GM18861 (cell line): ENCODE measurements at regions not wholly inside any gene's neighbourhood (a gene's known extent, or its start where the extent isn't known, plus 50 kb on each side); places are given as distances from the start of the nearest gene placed in this dataset.

Source experiments
- ATAC-seq: cut with Tn5 transposase; IDR thresholded peaks from one replicate; pipeline ENCODE4 v1.9.1; 2021; ENCODE audit not compliant: unreplicated experiment

DNA sequence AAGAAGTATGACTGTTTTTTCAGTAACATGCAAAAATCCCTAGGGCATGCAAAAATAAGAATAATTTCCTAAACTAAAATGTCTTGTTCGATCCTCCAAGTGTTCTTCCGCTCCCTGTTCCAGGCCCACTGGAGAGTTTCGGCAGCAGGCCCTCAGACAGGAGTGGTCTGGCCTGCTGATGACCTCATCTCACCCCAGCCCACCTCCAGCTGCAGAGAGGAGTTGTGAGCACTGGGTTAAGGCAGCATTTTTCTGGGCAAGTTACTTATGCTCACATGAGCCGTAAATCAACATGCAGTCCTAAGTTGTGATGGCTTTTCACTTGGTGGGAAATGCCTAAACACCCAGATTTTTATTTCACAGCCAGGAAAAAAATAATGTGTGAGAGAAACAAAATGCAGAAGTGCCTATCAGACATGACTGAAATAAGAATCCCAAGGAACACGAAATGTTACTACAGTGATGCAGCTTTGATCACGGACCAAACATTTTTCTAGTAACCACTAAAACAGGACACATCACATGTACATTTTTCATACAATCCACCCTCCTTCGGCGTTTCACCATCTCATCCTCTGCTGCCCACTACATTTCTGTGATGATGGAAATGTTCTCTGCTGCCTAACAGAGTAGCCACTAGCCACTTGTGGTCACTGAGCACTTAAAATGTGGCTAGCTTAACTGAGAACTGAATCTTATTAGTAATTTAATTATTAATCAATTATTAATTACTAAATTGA, 153.3 kb upstream of the TBL1X start:
- no peak for ATAC-seq

DNA sequence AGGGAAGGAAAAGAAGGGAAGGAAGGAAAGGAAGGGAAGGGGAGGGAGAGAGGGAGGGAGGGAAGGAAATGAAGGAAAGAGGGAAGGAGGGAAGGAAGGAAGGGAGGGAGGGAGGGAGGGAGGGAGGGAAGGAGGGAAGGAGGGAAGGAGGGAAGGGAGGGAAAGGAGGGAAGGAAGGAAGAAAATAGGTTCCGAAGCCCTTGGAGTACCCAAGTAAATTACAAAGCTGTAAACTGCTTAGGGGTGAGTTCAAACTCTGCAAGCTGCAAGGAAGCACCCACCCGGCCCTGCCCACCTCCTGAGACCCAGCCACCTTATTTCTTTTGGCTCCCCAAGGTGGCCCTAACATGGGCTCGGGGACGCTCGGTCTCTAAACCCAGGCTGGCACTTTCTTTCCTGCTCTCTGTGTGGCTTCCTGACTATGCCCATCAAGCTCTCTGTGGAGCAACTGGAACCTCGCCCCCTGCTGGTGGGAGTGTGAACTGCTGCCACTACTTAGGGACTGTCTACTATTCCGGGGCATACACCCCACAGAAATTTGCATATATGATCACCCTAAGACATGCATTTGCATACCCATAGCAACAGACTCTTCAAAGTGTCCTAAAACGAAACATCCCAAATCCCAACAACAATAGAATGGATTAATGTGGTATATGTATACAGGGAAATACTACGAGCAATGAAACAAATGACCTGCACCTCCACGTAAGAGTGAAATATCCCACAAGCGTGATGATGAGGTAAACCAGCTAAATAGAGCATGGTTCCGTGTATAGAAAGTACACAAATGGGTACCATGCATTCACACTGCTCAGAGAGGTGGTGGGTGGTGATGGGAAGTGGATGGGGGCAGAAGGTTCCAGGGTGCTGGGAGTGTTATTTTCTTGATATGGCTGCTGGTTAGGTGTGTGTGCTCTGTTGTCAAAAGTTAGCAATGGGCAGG, 151.7 kb upstream of the TBL1X start:
- peak; percentile 86 for ATAC-seq

DNA sequence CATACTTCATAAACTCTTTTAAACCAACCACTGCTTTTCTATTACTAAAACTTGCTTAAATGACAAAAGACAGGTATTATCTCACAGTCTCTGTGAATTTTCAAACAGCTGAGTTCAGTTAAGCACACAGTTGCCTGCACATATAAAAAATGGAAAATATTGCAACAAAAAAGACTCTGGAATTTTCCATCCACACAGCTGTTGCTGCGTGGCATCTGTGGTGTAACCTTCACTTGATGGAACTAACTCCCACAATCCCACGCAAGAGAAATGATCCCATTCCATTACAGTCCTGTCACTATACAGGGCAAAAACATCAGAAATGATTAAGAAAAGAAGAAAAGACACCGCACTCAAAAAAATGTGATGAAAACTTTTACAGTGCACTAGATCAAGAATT, 149.8 kb upstream of the TBL1X start:
- ATAC-seq = no peak

- no peak for ATAC-seq
Measured at GRCh38 chrX:9316096-9316495, 148.8 kb upstream of the TBL1X start.

DNA sequence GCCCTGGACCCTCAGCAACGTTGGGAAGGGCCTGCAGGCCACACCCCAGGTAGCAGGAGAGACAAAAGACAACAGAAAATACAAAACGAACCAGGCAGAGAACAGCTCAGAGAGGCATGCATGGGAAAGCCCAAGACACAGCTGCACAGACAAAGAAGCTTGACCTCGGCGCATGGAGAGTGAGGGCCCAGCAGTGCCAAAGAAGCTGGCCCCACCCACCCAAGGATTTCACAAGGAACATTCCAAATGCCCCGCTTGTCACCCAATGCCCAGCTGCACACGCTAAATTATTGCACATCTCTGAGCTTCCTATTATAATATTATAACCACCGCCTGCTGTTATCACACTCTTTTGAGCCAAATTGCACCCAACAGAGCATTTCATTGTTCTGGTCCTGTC, 147.7 kb upstream of the TBL1X start:
- ATAC-seq = no peak

DNA sequence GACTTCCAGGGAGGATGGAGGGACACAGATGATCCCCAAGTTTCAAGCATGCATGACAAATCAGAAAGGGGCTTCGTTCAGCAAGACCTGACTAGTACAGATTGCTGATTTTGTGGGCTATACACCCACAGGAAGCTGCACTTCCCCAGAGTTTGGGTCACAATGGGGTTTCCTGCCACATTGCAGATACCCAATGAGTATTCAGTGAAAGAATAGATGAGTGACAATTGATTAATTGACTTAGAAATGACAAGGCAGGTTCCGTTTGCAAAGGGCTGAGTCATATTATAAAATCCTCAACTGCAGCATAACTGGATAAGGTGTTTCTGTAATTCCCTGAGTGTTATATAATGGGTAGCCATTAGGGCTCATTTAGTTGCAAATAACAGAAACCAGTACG, 146.6 kb upstream of the TBL1X start:
- ATAC-seq = no peak

GRCh38 chrX:9318766-9319165, 146.1 kb upstream of the TBL1X start:
- ATAC-seq = no peak

GRCh38 chrX:9320940-9321339, 143.9 kb upstream of the TBL1X start:
- no peak for ATAC-seq

DNA sequence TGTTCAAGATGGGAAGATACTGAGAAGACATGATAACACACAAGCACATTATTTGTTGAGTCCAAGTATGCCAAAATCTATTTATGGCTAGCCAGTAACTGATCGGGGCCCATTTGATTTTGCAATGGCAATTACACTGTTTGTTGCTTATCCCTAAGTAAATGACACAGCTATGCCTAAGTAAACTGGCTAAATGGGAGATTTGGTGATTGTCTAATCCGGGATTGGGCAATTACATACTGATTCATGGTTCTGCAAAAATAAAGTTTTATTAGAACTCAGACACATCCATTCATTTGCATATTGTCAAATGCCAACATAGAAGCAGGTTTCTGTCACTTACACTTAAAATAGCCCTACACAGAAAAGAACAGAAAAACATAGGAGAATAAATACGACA, 140.2 kb upstream of the TBL1X start:
- ATAC-seq = no peak

DNA sequence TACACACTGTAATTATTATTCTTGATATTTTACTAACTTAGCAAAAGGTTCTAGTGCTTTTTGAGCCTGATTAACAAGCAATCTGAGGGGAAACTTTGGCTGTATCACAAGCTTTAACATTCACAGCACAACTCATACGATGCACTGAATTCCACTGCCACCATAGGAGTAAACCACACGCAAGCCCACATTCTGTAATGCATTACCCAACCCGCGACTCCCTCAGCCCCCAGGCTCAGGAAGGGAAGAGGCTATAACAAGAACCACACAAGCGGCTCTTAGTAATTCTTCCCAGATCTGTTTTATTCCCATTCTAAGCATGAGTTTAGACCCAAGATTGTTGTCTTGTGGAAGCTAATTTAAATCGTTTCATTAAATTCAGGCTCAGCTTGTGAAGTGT, 138.5 kb upstream of the TBL1X start:
- ATAC-seq = no peak

DNA sequence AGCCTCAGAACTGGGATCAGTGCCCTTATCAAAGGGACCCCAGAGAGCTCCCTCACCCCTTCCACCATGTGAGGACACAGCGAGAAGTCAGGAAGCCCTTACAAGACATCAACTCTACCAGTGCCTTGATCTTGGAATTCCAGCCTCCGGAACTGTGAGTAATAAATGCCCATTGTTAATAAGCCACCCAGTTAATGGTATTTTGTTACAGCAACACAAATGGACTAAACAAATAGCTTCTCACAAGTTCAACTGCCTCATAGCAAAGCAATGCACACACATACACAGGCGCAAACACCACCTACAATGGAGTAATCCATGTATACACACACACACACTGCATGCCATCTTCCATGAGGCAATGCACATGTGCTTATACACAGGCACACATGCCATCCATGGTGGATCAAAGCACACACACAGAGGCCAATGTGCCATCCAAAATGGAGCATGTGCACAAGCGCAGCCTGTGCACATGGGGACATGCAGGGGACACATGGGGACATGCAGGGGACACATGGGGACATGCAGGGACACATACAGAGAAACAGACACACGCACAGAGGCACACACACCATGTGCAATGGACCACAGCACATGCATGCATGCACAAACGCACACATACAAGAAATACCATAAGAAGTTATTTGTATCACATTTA, 137.6 kb upstream of the TBL1X start:
- ATAC-seq = no peak

GRCh38 chrX:9327747-9328145, 137.1 kb upstream of the TBL1X start:
- ATAC-seq = no peak

GRCh38 chrX:9329056-9329455, 135.8 kb upstream of the TBL1X start:
- no peak for ATAC-seq

- no peak for ATAC-seq
Measured at GRCh38 chrX:9330249-9330982, 134.4 kb upstream of the TBL1X start.

DNA sequence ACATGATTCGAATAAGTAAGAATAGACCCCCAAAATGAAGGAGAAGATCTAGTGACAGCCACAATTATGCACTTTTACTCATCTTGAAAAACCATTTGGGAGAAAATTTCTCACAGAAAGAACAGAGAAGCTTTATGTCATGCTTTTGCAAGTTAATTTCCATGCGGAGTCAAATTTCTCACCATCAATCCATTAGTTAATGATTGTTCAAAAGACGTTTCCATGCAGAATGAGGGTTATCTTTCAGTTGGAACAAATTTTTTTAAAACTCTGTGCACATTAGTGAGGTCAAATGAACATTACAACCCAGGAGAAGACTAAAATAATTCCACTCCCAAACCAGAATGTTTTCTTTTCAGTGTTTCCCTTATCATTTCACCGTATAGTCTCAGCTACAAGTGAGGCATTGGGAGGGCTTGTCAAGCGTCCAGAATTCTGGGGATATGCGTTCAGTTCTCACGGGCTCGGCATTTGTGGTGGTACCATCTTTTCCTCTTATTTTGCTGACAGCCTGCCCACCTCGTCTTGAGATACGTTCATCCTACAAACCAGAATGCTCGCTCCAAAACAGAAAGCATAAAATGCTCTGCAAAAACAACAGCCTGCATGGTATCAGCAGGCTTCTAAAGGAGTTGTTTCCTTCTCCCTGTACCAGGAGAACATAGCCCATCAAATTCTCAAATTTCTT, 130.8 kb upstream of the TBL1X start:
- no peak for ATAC-seq

GRCh38 chrX:9335251-9335650, 129.6 kb upstream of the TBL1X start:
- no peak for ATAC-seq

- no peak for ATAC-seq
Measured at GRCh38 chrX:9336456-9336855, 128.4 kb upstream of the TBL1X start.

DNA sequence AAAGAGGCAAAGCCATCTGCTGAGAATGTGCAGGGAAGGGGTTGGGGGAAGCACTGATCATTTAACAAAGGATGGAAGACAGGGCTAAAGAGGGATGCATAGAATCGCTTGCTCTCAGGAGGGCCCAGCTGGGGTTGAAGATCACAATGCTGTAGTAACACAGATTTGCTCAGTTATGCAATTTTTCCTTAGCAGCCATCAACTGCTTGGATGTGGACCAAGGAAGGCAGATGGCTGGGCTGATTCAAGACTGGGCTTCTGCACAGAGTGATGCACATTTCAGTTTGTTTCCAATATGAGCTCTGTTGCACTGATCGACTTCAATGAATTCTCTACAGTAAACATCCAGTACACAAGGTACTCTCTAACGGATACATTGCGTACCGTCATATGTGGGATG, 127.8 kb upstream of the TBL1X start:
- no peak for ATAC-seq

GRCh38 chrX:9338986-9339385, 125.9 kb upstream of the TBL1X start:
- ATAC-seq = no peak
